ENCODE measurements at regions not wholly inside any gene's neighbourhood (a gene's known extent, or its start where the extent isn't known, plus 50 kb on each side); places are given as distances from the start of the nearest gene placed in this dataset.

- ATAC-seq, result no peak
- no peak overlapping the region for H3K9ac ChIP-seq (ENCODE audit: control insufficient read depth, insufficient read depth, low read length)
- no peak for TF ChIP-seq ZNF217 (IDR thresholded peaks at IDR 0.05)
- no peak for TF ChIP-seq MEF2A (IDR thresholded peaks at IDR 0.05; ENCODE audit: insufficient read depth, low read depth, low read length)
- TF ChIP-seq BRCA1 (IDR thresholded peaks at IDR 0.05; ENCODE audit: low read depth, low read length), result no peak
- TF ChIP-seq ZBTB40 (IDR thresholded peaks at IDR 0.05; ENCODE audit: borderline replicate concordance), result no peak
- no peak for TF ChIP-seq ZNF687 (IDR thresholded peaks at IDR 0.05)
- no peak for TF ChIP-seq PAX5 (IDR thresholded peaks at IDR 0.05; ENCODE audit: borderline replicate concordance, low read depth, low read length)
- TF ChIP-seq CREM (IDR thresholded peaks at IDR 0.05; ENCODE audit: low read depth), result no peak
- TF ChIP-seq KDM1A (IDR thresholded peaks at IDR 0.05; ENCODE audit: borderline replicate concordance), result no peak
- TF ChIP-seq MYC (IDR thresholded peaks at IDR 0.05; ENCODE audit: insufficient read depth, insufficient read length, insufficient replicate concordance, low read length, severe bottlenecking), result no peak
- no peak for TF ChIP-seq JUND (IDR thresholded peaks at IDR 0.05; ENCODE audit: low read depth, low read length)
- no peak for TF ChIP-seq MYB (IDR thresholded peaks at IDR 0.05; ENCODE audit: borderline replicate concordance, low read depth, low read length)
- TF ChIP-seq ZBTB33 (IDR thresholded peaks at IDR 0.05), result no peak
- no peak for TF ChIP-seq CBX5 (IDR thresholded peaks at IDR 0.05; ENCODE audit: low read depth)
- TF ChIP-seq DPF2 (IDR thresholded peaks at IDR 0.05), result no peak
Measured at GRCh38 chr5:126182971-126183695, 240.1 kb upstream of the GRAMD2B start.

More at GRCh38 chr5:126182971-126183695, 240.1 kb upstream of the GRAMD2B start:
- H3K36me3 ChIP-seq (ENCODE audit: control insufficient read depth in 2 of 2, insufficient read depth in 2 of 2, low read length in 1 of 2), result no peaks in the 10 kb centered on the region
- RAD21 ChIA-PET (ENCODE audit: unreplicated experiment), result no interaction called here
- H3K27me3 ChIP-seq (replicated peaks in 1 of 2; ENCODE audit: control insufficient read depth in 2 of 2, insufficient read depth in 2 of 2, low read length in 1 of 2), result no peaks in the 10 kb centered on the region
- WGBS (ENCODE audit: insufficient coverage, insufficient replicate concordance, low lambda C conversion rate, missing lambda C conversion rate), result 18% methylated on average over 5 of the region's 5 CpGs
- H3K27ac ChIP-seq (ENCODE audit: control insufficient read depth, insufficient read depth), result no peak overlapping the region
- SMC1A ChIA-PET (ENCODE audit: uncharacterized antibody, unreplicated experiment), result no interaction called here
- POLR2A ChIA-PET, result interaction anchor here (0.5 kb wide), 1 partner anchor 1311 kb away, joined by 3 read pairs; no protein-coding TSS in a partner anchor
- no peaks in the 10 kb centered on the region for H3K9me3 ChIP-seq (replicated peaks; ENCODE audit: control insufficient read depth, insufficient read depth, low read length)
- H3K4me3 ChIP-seq, result no peak overlapping the region
- intact Hi-C loops (cut with micrococcal nuclease; ENCODE audit: unreplicated experiment) (no loop called here), in situ Hi-C loops (cut with MboI) (no loop called here)
- H3K4me2 ChIP-seq (ENCODE audit: control insufficient read depth, insufficient read depth), result no peak overlapping the region
- BruUV-seq (replicated peaks), result no TSS peak
- DNase-seq (ENCODE audit: low read depth, low spot score) (no peak), FAIRE-seq (no peak)
- CTCF ChIA-PET, result no interaction called here
- H3K4me1 ChIP-seq (ENCODE audit: control insufficient read depth, insufficient read depth, low read length), result no peaks in the 10 kb centered on the region
- H4K20me1 ChIP-seq (ENCODE audit: control insufficient read depth, insufficient read depth), result no peaks in the 10 kb centered on the region
- H3K79me2 ChIP-seq (ENCODE audit: control insufficient read depth, insufficient read depth, low read length), result no peaks in the 10 kb centered on the region
- no peak overlapping the region for H2AFZ ChIP-seq (ENCODE audit: control insufficient read depth, low read depth, low read length)

Measured in GM12878 (cell line).